Caco-2 (cell line): ENCODE measurements at regions not wholly inside any gene's neighbourhood (a gene's known extent, or its start where the extent isn't known, plus 50 kb on each side); places are given as distances from the start of the nearest gene placed in this dataset.

Experiments used
- BruUV-seq: library from RNA; stranded (reverse); fragments of 400-500 nt; replicated peaks from 2 replicates; lab custom pipeline; 2021; lab: Mats Ljungman, UMichigan
- CTCF ChIA-PET: fragments of 300-600 bp; sonication (Branson Sonifier 250); formaldehyde crosslinking; loops from one replicate; lab custom pipeline; 2022; ENCODE audit warnings: antibody characterized with exemption; lab: Charles Lee
- POLR2A ChIA-PET: fragments of 300-600 bp; sonication (Branson Sonifier 250); formaldehyde crosslinking; loops from one replicate; lab custom pipeline; 2022; ENCODE audit warnings: antibody characterized with exemption; lab: Charles Lee
- DNase-seq, 2 experiments: peaks; one replicate each; pipeline versions ENCODE4 v3.0.0 to v3.0.0-alpha.2; 2020 to 2022
- H3K27me3 ChIP-seq: replicated peaks from 2 replicates; pipeline ENCODE4 v1.6.0; 2011; ENCODE audit warnings: low read length; ENCODE audit not compliant: control insufficient read depth, insufficient read depth
- H3K36me3 ChIP-seq: 2 replicates; pipeline ENCODE4 v1.5.1; 2011; ENCODE audit warnings: low read length; ENCODE audit not compliant: control insufficient read depth, insufficient read depth
- H3K4me1 ChIP-seq: fragments of 250-450 bp; sonication (Bioruptor Pico); 2 replicates; pipeline ENCODE4 v1.5.1; 2020; ENCODE audit warnings: mild to moderate bottlenecking
- H3K4me3 ChIP-seq: 2 replicates; pipeline ENCODE4 v1.5.1; 2011; ENCODE audit warnings: low read depth, mild to moderate bottlenecking, control low read depth, low read length
- H3K9me3 ChIP-seq: fragments of 250-450 bp; sonication (Bioruptor Pico); 2 replicates; pipeline ENCODE4 v1.5.1; 2020; ENCODE audit warnings: mild to moderate bottlenecking, moderate library complexity
- H3K27ac Mint-ChIP-seq: one replicate; pipeline ENCODE4 v1.8.0; 2022; ENCODE audit warnings: mixed read lengths; ENCODE audit not compliant: unreplicated experiment
- H3K27me3 Mint-ChIP-seq: one replicate; pipeline ENCODE4 v1.8.0; 2022; ENCODE audit warnings: mixed read lengths; ENCODE audit not compliant: insufficient read depth, unreplicated experiment
- H3K36me3 Mint-ChIP-seq: one replicate; pipeline ENCODE4 v1.8.0; 2022; ENCODE audit warnings: mild to moderate bottlenecking, mixed read lengths; ENCODE audit not compliant: insufficient read depth, unreplicated experiment
- H3K4me1 Mint-ChIP-seq: one replicate; pipeline ENCODE4 v1.8.0; 2022; ENCODE audit warnings: low read depth, mixed read lengths; ENCODE audit not compliant: unreplicated experiment
- H3K4me3 Mint-ChIP-seq: one replicate; pipeline ENCODE4 v1.8.0; 2022; ENCODE audit warnings: mild to moderate bottlenecking, moderate library complexity, mixed read lengths; ENCODE audit not compliant: unreplicated experiment
- H3K9me3 Mint-ChIP-seq: one replicate; pipeline ENCODE4 v1.8.0; 2022; ENCODE audit warnings: mixed read lengths; ENCODE audit not compliant: unreplicated experiment
- intact Hi-C: fragments of 100-400 bp; cut with micrococcal nuclease; formaldehyde crosslinking; loops from one replicate; pipeline ENCODE4 v1.10.0; 2022; ENCODE audit not compliant: unreplicated experiment
- TF ChIP-seq, protein P1 (sequence below), 2 experiments: fragments of 200-600 bp in 1 of 2; IDR thresholded peaks; 1 replicate in 1 of 2; 2 replicates in 1 of 2; pipeline versions ENCODE4 v1.5.1 to v1.8.0; 2011 to 2022; ENCODE audit warnings: antibody characterized with exemption in 1 of 2, control low read depth in 1 of 2, inconsistent platforms in 1 of 2, low read depth in 1 of 2, low read length in 1 of 2, mild to moderate bottlenecking in 1 of 2, moderate library complexity in 1 of 2; ENCODE audit not compliant: insufficient read depth in 1 of 2, severe bottlenecking in 1 of 2, unreplicated experiment in 1 of 2

GRCh38 chr5:3343911-3344310, 251.7 kb upstream of the IRX1 start:
- Mint-ChIP-seq H3K27me3 (peaks cover 10% of the 10 kb centered on the region), H3K4me3 (no peak overlapping the region), H3K27ac (no peak overlapping the region), H3K36me3 (no peaks in the 10 kb centered on the region), H3K9me3 (no peaks in the 10 kb centered on the region), H3K4me1 (no peaks in the 10 kb centered on the region)
- TF ChIP-seq, protein P1, sequence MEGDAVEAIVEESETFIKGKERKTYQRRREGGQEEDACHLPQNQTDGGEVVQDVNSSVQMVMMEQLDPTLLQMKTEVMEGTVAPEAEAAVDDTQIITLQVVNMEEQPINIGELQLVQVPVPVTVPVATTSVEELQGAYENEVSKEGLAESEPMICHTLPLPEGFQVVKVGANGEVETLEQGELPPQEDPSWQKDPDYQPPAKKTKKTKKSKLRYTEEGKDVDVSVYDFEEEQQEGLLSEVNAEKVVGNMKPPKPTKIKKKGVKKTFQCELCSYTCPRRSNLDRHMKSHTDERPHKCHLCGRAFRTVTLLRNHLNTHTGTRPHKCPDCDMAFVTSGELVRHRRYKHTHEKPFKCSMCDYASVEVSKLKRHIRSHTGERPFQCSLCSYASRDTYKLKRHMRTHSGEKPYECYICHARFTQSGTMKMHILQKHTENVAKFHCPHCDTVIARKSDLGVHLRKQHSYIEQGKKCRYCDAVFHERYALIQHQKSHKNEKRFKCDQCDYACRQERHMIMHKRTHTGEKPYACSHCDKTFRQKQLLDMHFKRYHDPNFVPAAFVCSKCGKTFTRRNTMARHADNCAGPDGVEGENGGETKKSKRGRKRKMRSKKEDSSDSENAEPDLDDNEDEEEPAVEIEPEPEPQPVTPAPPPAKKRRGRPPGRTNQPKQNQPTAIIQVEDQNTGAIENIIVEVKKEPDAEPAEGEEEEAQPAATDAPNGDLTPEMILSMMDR (IDR thresholded peaks at IDR 0.05; ENCODE audit: insufficient read depth in 1 of 2, low read depth in 1 of 2, low read length in 1 of 2, severe bottlenecking in 1 of 2, unreplicated experiment in 1 of 2) = no peak
- H3K9me3 ChIP-seq = no peaks in the 10 kb centered on the region
- H3K36me3 ChIP-seq = no peaks in the 10 kb centered on the region
- DNase-seq = no peak
- no peaks in the 10 kb centered on the region for H3K27me3 ChIP-seq
- H3K4me1 ChIP-seq = no peaks in the 10 kb centered on the region
- POLR2A ChIA-PET = no interaction called here
- intact Hi-C loops = no loop called here
- no TSS peak for BruUV-seq
- no peak overlapping the region for H3K4me3 ChIP-seq
- CTCF ChIA-PET = no interaction called here

DNA sequence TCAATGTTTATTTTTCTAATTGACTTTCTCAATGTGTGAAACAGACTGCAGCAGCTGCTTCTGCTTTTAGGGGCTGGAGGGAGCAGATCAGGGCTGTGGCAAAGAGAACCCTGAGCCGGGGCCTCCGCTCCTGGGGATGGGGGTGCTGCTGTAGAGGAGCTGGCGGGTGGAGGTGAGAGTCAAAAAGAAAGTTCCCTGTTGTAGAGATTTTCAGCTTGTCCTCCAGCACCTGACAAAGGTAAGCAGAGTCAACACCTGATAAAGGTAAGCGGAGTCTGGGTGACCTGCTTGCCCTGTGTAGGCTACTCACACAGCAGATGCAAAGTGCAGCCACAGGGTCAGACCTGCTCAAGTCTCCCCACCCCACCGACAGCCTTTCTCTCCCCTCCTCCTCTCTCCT, 252.4 kb upstream of the IRX1 start:
- no peak for DNase-seq
- peaks cover 6% of the 10 kb centered on the region for H3K9me3 Mint-ChIP-seq
- no TSS peak for BruUV-seq
- H3K36me3 Mint-ChIP-seq = no peaks in the 10 kb centered on the region
- TF ChIP-seq, protein P1 (IDR thresholded peaks at IDR 0.05; ENCODE audit: insufficient read depth in 1 of 2, low read depth in 1 of 2, low read length in 1 of 2, severe bottlenecking in 1 of 2, unreplicated experiment in 1 of 2) = no peak
- H3K27me3 Mint-ChIP-seq = peaks cover 15% of the 10 kb centered on the region
- H3K4me3 ChIP-seq = no peak overlapping the region
- H3K27me3 ChIP-seq = no peaks in the 10 kb centered on the region
- ChIA-PET CTCF (no interaction called here), POLR2A (no interaction called here)
- H3K36me3 ChIP-seq = no peaks in the 10 kb centered on the region
- intact Hi-C loops = no loop called here
- H3K4me3 Mint-ChIP-seq = no peak overlapping the region
- no peaks in the 10 kb centered on the region for H3K4me1 ChIP-seq
- H3K4me1 Mint-ChIP-seq = no peaks in the 10 kb centered on the region
- H3K9me3 ChIP-seq = no peaks in the 10 kb centered on the region
- H3K27ac Mint-ChIP-seq = no peak overlapping the region

- H3K9me3 Mint-ChIP-seq = peaks cover 9% of the 10 kb centered on the region
- no peak for DNase-seq
- no peaks in the 10 kb centered on the region for H3K27me3 ChIP-seq
- H3K9me3 ChIP-seq = no peaks in the 10 kb centered on the region
- TF ChIP-seq, protein P1 (IDR thresholded peaks at IDR 0.05; ENCODE audit: insufficient read depth in 1 of 2, low read depth in 1 of 2, low read length in 1 of 2, severe bottlenecking in 1 of 2, unreplicated experiment in 1 of 2) = no peak
- H3K27ac Mint-ChIP-seq = no peak overlapping the region
- no TSS peak for BruUV-seq
- no peaks in the 10 kb centered on the region for H3K36me3 Mint-ChIP-seq
- H3K4me1 ChIP-seq = no peaks in the 10 kb centered on the region
- POLR2A ChIA-PET = no interaction called here
- no peaks in the 10 kb centered on the region for H3K4me1 Mint-ChIP-seq
- no peaks in the 10 kb centered on the region for H3K36me3 ChIP-seq
- no peak overlapping the region for H3K4me3 Mint-ChIP-seq
- H3K4me3 ChIP-seq = no peak overlapping the region
- CTCF ChIA-PET = no interaction called here
- intact Hi-C loops = no loop called here
- peaks cover 15% of the 10 kb centered on the region for H3K27me3 Mint-ChIP-seq
Observed at GRCh38 chr5:3342271-3343100, 253.1 kb upstream of the IRX1 start.
